T-helper 2 cell (primary cell): ENCODE measurements at regions not wholly inside any gene's neighbourhood (a gene's known extent, or its start where the extent isn't known, plus 50 kb on each side); places are given as distances from the start of the nearest gene placed in this dataset.

Source experiments
- DNase-seq, 5 experiments: peaks; one replicate each; pipeline versions ENCODE4 v3.0.0 to v3.0.0-alpha.2; 2012 to 2022

GRCh38 chr1:239802275-239802674 lies 289.4 kb upstream of the FMN2 start:
- no peak for DNase-seq

- DNase-seq = no peak
Observed at GRCh38 chr1:239803781-239804180, 287.9 kb upstream of the FMN2 start.

GRCh38 chr1:239804266-239804665 lies 287.4 kb upstream of the FMN2 start:
- DNase-seq = no peak

GRCh38 chr1:239805042-239805441 lies 286.6 kb upstream of the FMN2 start:
- DNase-seq = no peak

- no peak for DNase-seq
Observed at GRCh38 chr1:239805851-239806772, 285.6 kb upstream of the FMN2 start.

GRCh38 chr1:239806897-239807296 lies 284.8 kb upstream of the FMN2 start:
- DNase-seq = no peak

- no peak for DNase-seq
Observed at GRCh38 chr1:239807361-239807760, 284.3 kb upstream of the FMN2 start.

GRCh38 chr1:239810061-239810481 lies 281.6 kb upstream of the FMN2 start:
- DNase-seq = no peak

GRCh38 chr1:239811211-239811885 lies 280.3 kb upstream of the FMN2 start:
- DNase-seq = peak in 3 of 5 experiments; percentile 1 to 89 (median 10)

- DNase-seq = no peak
Observed at GRCh38 chr1:239812580-239812979, 279.1 kb upstream of the FMN2 start.

- peak in 2 of 5 experiments; percentile 2 to 79 for DNase-seq
Observed at GRCh38 chr1:239814306-239814881, 277.3 kb upstream of the FMN2 start.

GRCh38 chr1:239815074-239815473 lies 276.6 kb upstream of the FMN2 start:
- peak in 1 of 5 experiments; percentile 61 for DNase-seq

GRCh38 chr1:239816081-239816782 lies 275.5 kb upstream of the FMN2 start:
- DNase-seq = peak in 1 of 5 experiments; percentile 32

- no peak for DNase-seq
Observed at GRCh38 chr1:239817276-239817675, 274.4 kb upstream of the FMN2 start.

- DNase-seq = no peak
Observed at GRCh38 chr1:239817801-239818200, 273.9 kb upstream of the FMN2 start.

GRCh38 chr1:239819096-239819495 lies 272.6 kb upstream of the FMN2 start:
- peak in 1 of 5 experiments; percentile 37 for DNase-seq

- DNase-seq = no peak
Observed at GRCh38 chr1:239819756-239820250, 271.9 kb upstream of the FMN2 start.

GRCh38 chr1:239823852-239824251 lies 267.8 kb upstream of the FMN2 start:
- DNase-seq = no peak

- DNase-seq = peak in 1 of 5 experiments; percentile 75
Observed at GRCh38 chr1:239826211-239826610, 265.5 kb upstream of the FMN2 start.

- DNase-seq = no peak
Observed at GRCh38 chr1:239826736-239827135, 264.9 kb upstream of the FMN2 start.

GRCh38 chr1:239829535-239829934 lies 262.1 kb upstream of the FMN2 start:
- DNase-seq = no peak

- peak in 1 of 5 experiments; percentile 19 for DNase-seq
Observed at GRCh38 chr1:239831577-239832355, 259.9 kb upstream of the FMN2 start.
